Mesothelial cell of epicardium (in vitro differentiated cells): ENCODE measurements at regions not wholly inside any gene's neighbourhood (a gene's known extent, or its start where the extent isn't known, plus 50 kb on each side); places are given as distances from the start of the nearest gene placed in this dataset.

Source experiments
- DNase-seq, 2 experiments: peaks; one replicate each; pipeline ENCODE4 v3.0.0; 2021; ENCODE audit warnings: low spot score in 2 of 2; ENCODE audit not compliant: unreplicated experiment in 2 of 2
- H3K27ac Mint-ChIP-seq: 2 replicates; pipeline ENCODE4 v1.8.0; 2021; ENCODE audit warnings: mixed read lengths
- H3K27me3 Mint-ChIP-seq: 2 replicates; pipeline ENCODE4 v1.8.0; 2021; ENCODE audit warnings: low read depth, mixed read lengths
- H3K36me3 Mint-ChIP-seq: 2 replicates; pipeline ENCODE4 v1.8.0; 2021; ENCODE audit warnings: mixed read lengths
- H3K4me1 Mint-ChIP-seq: 2 replicates; pipeline ENCODE4 v1.8.0; 2021; ENCODE audit warnings: mixed read lengths
- H3K4me3 Mint-ChIP-seq: 2 replicates; pipeline ENCODE4 v1.8.0; 2021; ENCODE audit warnings: mild to moderate bottlenecking, moderate library complexity, mixed read lengths
- H3K9me3 Mint-ChIP-seq: 2 replicates; pipeline ENCODE4 v1.8.0; 2021; ENCODE audit warnings: mixed read lengths
- CTCF ChIP-seq: fragments of 200-600 bp; sonication (generic); IDR thresholded peaks from one replicate; pipeline ENCODE4 v1.5.0; 2021; ENCODE audit warnings: antibody characterized with exemption; ENCODE audit not compliant: unreplicated experiment

GRCh38 chr7:68147614-68148238 lies 1151.1 kb downstream of the TYW1 start:
- DNase-seq = no peak
- Mint-ChIP-seq H3K27ac (no peak overlapping the region), H3K4me1 (peaks cover 14% of the 10 kb centered on the region), H3K9me3 (peaks cover 22% of the 10 kb centered on the region), H3K4me3 (no peak overlapping the region), H3K36me3 (no peaks in the 10 kb centered on the region), H3K27me3 (peaks cover 8% of the 10 kb centered on the region)
- TF ChIP-seq CTCF = no peak

- Mint-ChIP-seq H3K36me3 (no peaks in the 10 kb centered on the region), H3K27ac (no peak overlapping the region), H3K27me3 (peaks cover 8% of the 10 kb centered on the region), H3K9me3 (peaks cover 14% of the 10 kb centered on the region), H3K4me3 (no peak overlapping the region), H3K4me1 (peaks cover 19% of the 10 kb centered on the region)
- no peak for TF ChIP-seq CTCF
- no peak for DNase-seq
Observed at GRCh38 chr7:68148440-68148839, 1151.8 kb downstream of the TYW1 start.

GRCh38 chr7:68152205-68152604 lies 1155.6 kb downstream of the TYW1 start:
- H3K27me3 Mint-ChIP-seq = peaks cover 2% of the 10 kb centered on the region
- no peak for TF ChIP-seq CTCF
- H3K4me3 Mint-ChIP-seq = no peak overlapping the region
- no peak overlapping the region for H3K27ac Mint-ChIP-seq
- peaks cover 13% of the 10 kb centered on the region for H3K4me1 Mint-ChIP-seq
- H3K9me3 Mint-ChIP-seq = peaks cover 12% of the 10 kb centered on the region
- DNase-seq = no peak
- H3K36me3 Mint-ChIP-seq = no peaks in the 10 kb centered on the region

GRCh38 chr7:68155676-68156075 lies 1159.0 kb downstream of the TYW1 start:
- Mint-ChIP-seq H3K27me3 (peaks cover 9% of the 10 kb centered on the region), H3K9me3 (peaks cover 8% of the 10 kb centered on the region)
- no peak for TF ChIP-seq CTCF

GRCh38 chr7:68158686-68159295 lies 1162.2 kb downstream of the TYW1 start:
- H3K27me3 Mint-ChIP-seq = peaks cover 12% of the 10 kb centered on the region
- TF ChIP-seq CTCF = no peak
- no peaks in the 10 kb centered on the region for H3K36me3 Mint-ChIP-seq
- H3K27ac Mint-ChIP-seq = no peak overlapping the region
- DNase-seq = no peak
- no peak overlapping the region for H3K4me3 Mint-ChIP-seq
- no peaks in the 10 kb centered on the region for H3K4me1 Mint-ChIP-seq
- peaks cover 8% of the 10 kb centered on the region for H3K9me3 Mint-ChIP-seq

More at GRCh38 chr7:68155676-68156075, 1159.0 kb downstream of the TYW1 start:
- no peak for DNase-seq
- H3K4me1 Mint-ChIP-seq = peaks cover 5% of the 10 kb centered on the region
- no peak overlapping the region for H3K27ac Mint-ChIP-seq
- H3K4me3 Mint-ChIP-seq = no peak overlapping the region
- H3K36me3 Mint-ChIP-seq = no peaks in the 10 kb centered on the region
